CD14-positive monocyte (primary cell): ENCODE measurements at regions not wholly inside any gene's neighbourhood (a gene's known extent, or its start where the extent isn't known, plus 50 kb on each side); places are given as distances from the start of the nearest gene placed in this dataset.

Source experiments
- DNase-seq, 3 donors: peaks; one replicate each; pipeline ENCODE4 v3.0.0-alpha.2; 2011 to 2022
- H2AFZ ChIP-seq: 2 replicates; pipeline ENCODE4 v1.6.0; 2012; ENCODE audit warnings: mild to moderate bottlenecking, low read depth, low read length, inconsistent platforms; ENCODE audit not compliant: insufficient read depth, poor library complexity, severe bottlenecking
- H3K27ac ChIP-seq, 2 donors: 1 replicate in 1 of 2; 2 replicates in 1 of 2; pipeline ENCODE4 v1.5.1; 2012 to 2013; ENCODE audit warnings: low read length in 2 of 2, control low read depth in 1 of 2, inconsistent platforms in 1 of 2, low read depth in 1 of 2, mild to moderate bottlenecking in 1 of 2
- H3K27me3 ChIP-seq, 2 donors: one replicate each; pipeline versions ENCODE4 v1.6.0 to v1.6.1; 2011 to 2013; ENCODE audit warnings: low read length in 2 of 2; ENCODE audit not compliant: control insufficient read depth in 2 of 2, insufficient read depth in 2 of 2
- H3K36me3 ChIP-seq, 2 donors: replicated peaks in 1 of 2; 1 replicate in 1 of 2; 2 replicates in 1 of 2; pipeline versions ENCODE4 v1.5.1 to v1.6.1; 2012 to 2013; ENCODE audit warnings: low read length in 2 of 2, control low read depth in 1 of 2, inconsistent platforms in 1 of 2, mild to moderate bottlenecking in 1 of 2; ENCODE audit not compliant: insufficient read depth in 2 of 2, control insufficient read depth in 1 of 2
- H3K4me1 ChIP-seq, 2 donors: 1 replicate in 1 of 2; 2 replicates in 1 of 2; pipeline versions ENCODE4 v1.5.1 to v1.6.1; 2012 to 2013; ENCODE audit warnings: low read length in 2 of 2, control low read depth in 1 of 2, inconsistent platforms in 1 of 2, mild to moderate bottlenecking in 1 of 2, moderate library complexity in 1 of 2; ENCODE audit not compliant: insufficient read depth in 2 of 2, control insufficient read depth in 1 of 2
- H3K4me2 ChIP-seq: replicated peaks from 2 replicates; pipeline ENCODE3; 2012; ENCODE audit warnings: low read length, moderate library complexity, mild to moderate bottlenecking; ENCODE audit not compliant: poor library complexity, severe bottlenecking; ENCODE audit errors: extremely low read depth
- H3K4me3 ChIP-seq, 3 experiments: fragments of 200-600 bp in 1 of 3; sonication (generic) in 1 of 3; replicated peaks in 1 of 3; 1 replicate in 2 of 3; 2 replicates in 1 of 3; pipeline ENCODE4 v1.5.1; 2011 to 2013; ENCODE audit warnings: low read length in 3 of 3, mild to moderate bottlenecking in 3 of 3, control low read depth in 2 of 3, low read depth in 2 of 3, inconsistent platforms in 1 of 3, moderate library complexity in 1 of 3
- H3K79me2 ChIP-seq: 2 replicates; pipeline ENCODE4 v1.6.0; 2012; ENCODE audit warnings: mild to moderate bottlenecking, control low read depth, inconsistent platforms, low read length, moderate library complexity; ENCODE audit not compliant: insufficient read depth
- H3K9ac ChIP-seq: 2 replicates; pipeline ENCODE4 v1.6.0; 2017; ENCODE audit warnings: low read length, mild to moderate bottlenecking; ENCODE audit not compliant: insufficient read depth, poor library complexity, severe bottlenecking
- H3K9me3 ChIP-seq, 2 donors: replicated peaks in 1 of 2; 1 replicate in 1 of 2; 2 replicates in 1 of 2; pipeline versions ENCODE4 v1.5.1 to v1.6.1; 2012 to 2013; ENCODE audit warnings: low read length in 2 of 2, control low read depth in 1 of 2; ENCODE audit not compliant: control insufficient read depth in 1 of 2, insufficient read depth in 1 of 2
- H4K20me1 ChIP-seq: 2 replicates; pipeline ENCODE4 v1.6.0; 2012; ENCODE audit warnings: mild to moderate bottlenecking, low read length, control low read depth, moderate library complexity; ENCODE audit not compliant: insufficient read depth
- H3K27ac Mint-ChIP-seq, 7 donors: one replicate each; pipeline ENCODE4 v1.8.0; 2020; ENCODE audit warnings: mild to moderate bottlenecking in 7 of 7, mixed read lengths in 7 of 7, moderate library complexity in 6 of 7, inconsistent platforms in 2 of 7
- H3K27me3 Mint-ChIP-seq, 3 donors: one replicate each; pipeline ENCODE4 v1.8.0; 2021 to 2022; ENCODE audit warnings: low read depth in 3 of 3, mild to moderate bottlenecking in 3 of 3, mixed read lengths in 3 of 3, moderate library complexity in 3 of 3, inconsistent platforms in 1 of 3
- H3K36me3 Mint-ChIP-seq, 2 donors: one replicate each; pipeline ENCODE4 v1.8.0; 2020; ENCODE audit warnings: mixed read lengths in 2 of 2, inconsistent platforms in 1 of 2, mild to moderate bottlenecking in 1 of 2
- H3K4me1 Mint-ChIP-seq: one replicate; pipeline ENCODE4 v1.8.0; 2020; ENCODE audit warnings: mild to moderate bottlenecking, mixed read lengths
- H3K4me3 Mint-ChIP-seq, 2 donors: one replicate each; pipeline ENCODE4 v1.8.0; 2020; ENCODE audit warnings: mild to moderate bottlenecking in 2 of 2, mixed read lengths in 2 of 2, moderate library complexity in 1 of 2
- H3K9me3 Mint-ChIP-seq, 7 donors: one replicate each; pipeline ENCODE4 v1.8.0; 2020 to 2022; ENCODE audit warnings: mixed read lengths in 7 of 7, mild to moderate bottlenecking in 6 of 7, moderate library complexity in 6 of 7, inconsistent platforms in 2 of 7
- CTCF ChIP-seq: fragments of 200-600 bp; IDR thresholded peaks from one replicate; pipeline ENCODE4 v1.8.0; 2022; ENCODE audit warnings: antibody characterized with exemption, mild to moderate bottlenecking
- WGBS: methylation state at CpG from one replicate; pipeline ENCODE4 v1.1.5; 2013; ENCODE audit warnings: missing lambda C conversion rate; ENCODE audit not compliant: insufficient coverage; 5-methylcytosine and 5-hydroxymethylcytosine counted together
- intact Hi-C, 2 donors: fragments of 100-400 bp; cut with micrococcal nuclease; formaldehyde crosslinking; loops; one replicate each; pipeline versions ENCODE4 v1.15.0 to v1.15.1; 2023

- H3K36me3 Mint-ChIP-seq = no peaks in the 10 kb centered on the region
- WGBS = 92% methylated on average over 6 of the region's 6 CpGs
- H3K4me3 Mint-ChIP-seq = no peak overlapping the region
- no peak overlapping the region for H3K27ac Mint-ChIP-seq
- Histone ChIP-seq H3K4me1 (no peaks in the 10 kb centered on the region), H2AFZ (no peak overlapping the region), H3K4me2 (no peak overlapping the region), H3K27ac (no peak overlapping the region), H3K79me2 (no peaks in the 10 kb centered on the region), H4K20me1 (no peaks in the 10 kb centered on the region), H3K27me3 (peaks cover 15 to 25% of the 10 kb centered on the region in 2 donors), H3K9ac (no peak overlapping the region), H3K36me3 (no peaks in the 10 kb centered on the region), H3K9me3 (no peaks in the 10 kb centered on the region), H3K4me3 (no peak overlapping the region)
- no peak for DNase-seq
- H3K27me3 Mint-ChIP-seq = peaks cover 18 to 38% (median 28%) of the 10 kb centered on the region in 3 donors
- intact Hi-C loops = no loop called here
- no peaks in the 10 kb centered on the region for H3K9me3 Mint-ChIP-seq
- TF ChIP-seq CTCF = no peak
- H3K4me1 Mint-ChIP-seq = no peaks in the 10 kb centered on the region
Measured at GRCh38 chr21:32951041-32951440, 74.7 kb upstream of the OLIG2 start.

- H3K9me3 Mint-ChIP-seq = peaks cover 0 to 3% (median 0%) of the 10 kb centered on the region in 7 donors
- no peak overlapping the region for H2AFZ ChIP-seq
- H3K36me3 ChIP-seq = no peaks in the 10 kb centered on the region
- peak overlapping the region in 1 of 2 donors; percentile 77 for H3K4me3 Mint-ChIP-seq
- H3K4me3 ChIP-seq = no peak overlapping the region
- H3K4me2 ChIP-seq = no peak overlapping the region
- no peaks in the 10 kb centered on the region for H3K36me3 Mint-ChIP-seq
- no peaks in the 10 kb centered on the region for H3K4me1 ChIP-seq
- peaks cover 31 to 58% (median 45%) of the 10 kb centered on the region in 3 donors for H3K27me3 Mint-ChIP-seq
- no peak overlapping the region for H3K27ac ChIP-seq
- H3K27me3 ChIP-seq = peaks cover 24 to 45% of the 10 kb centered on the region in 2 donors
- intact Hi-C loops = no loop called here
- no peak overlapping the region for H3K9ac ChIP-seq
- TF ChIP-seq CTCF = no peak
- H4K20me1 ChIP-seq = no peaks in the 10 kb centered on the region
- H3K9me3 ChIP-seq = no peaks in the 10 kb centered on the region
- no peak overlapping the region for H3K27ac Mint-ChIP-seq
- no peak for DNase-seq
- WGBS = 0% methylated on average over 1 of the region's 7 CpGs
- H3K4me1 Mint-ChIP-seq = no peaks in the 10 kb centered on the region
- H3K79me2 ChIP-seq = no peaks in the 10 kb centered on the region
Measured at GRCh38 chr21:32954353-32954752, 71.4 kb upstream of the OLIG2 start.
